Cardiac muscle cell (in vitro differentiated cells and primary cell): ENCODE measurements at regions not wholly inside any gene's neighbourhood (a gene's known extent, or its start where the extent isn't known, plus 50 kb on each side); places are given as distances from the start of the nearest gene placed in this dataset.
"Not testable (repeated sequence)": the region's sequence is repeated elsewhere in the genome, so short reads cannot be mapped to it uniquely, and the experiment has no call there.

ENCODE experiments used
- DNase-seq, 2 donors: peaks; one replicate each; pipeline versions ENCODE4 v3.0.0 to v3.0.0-alpha.2; 2010 to 2017; ENCODE audit warnings: low read depth in 1 of 2, low spot score in 1 of 2
- H3K27ac ChIP-seq: fragments of 200-600 bp; sonication (generic); 2 replicates; pipeline ENCODE4 v1.5.1; 2016
- H3K27me3 ChIP-seq: fragments of 200-600 bp; sonication (generic); 2 replicates; pipeline ENCODE4 v1.6.0; 2016; ENCODE audit warnings: control low read depth
- H3K36me3 ChIP-seq: fragments of 200-600 bp; sonication (generic); 2 replicates; pipeline ENCODE4 v1.5.1; 2016; ENCODE audit warnings: control low read depth
- H3K4me1 ChIP-seq: fragments of 200-600 bp; sonication (generic); 2 replicates; pipeline ENCODE4 v1.8.1; 2017; ENCODE audit warnings: low read depth, mild to moderate bottlenecking, mixed run types
- H3K4me3 ChIP-seq: fragments of 200-600 bp; sonication (generic); 2 replicates; pipeline ENCODE4 v1.5.1; 2016; ENCODE audit warnings: mild to moderate bottlenecking
- H3K9me3 ChIP-seq: fragments of 200-600 bp; sonication (generic); 2 replicates; pipeline ENCODE4 v1.5.1; 2017; ENCODE audit warnings: low read depth, mild to moderate bottlenecking, control low read depth
- CTCF ChIP-seq: IDR thresholded peaks from 2 replicates; pipeline ENCODE4 v1.5.1; 2012; ENCODE audit warnings: low read depth, mild to moderate bottlenecking, low read length

- DNase-seq, result no peak
- Histone ChIP-seq H3K9me3 (no peaks in the 10 kb centered on the region), H3K27me3 (no peaks in the 10 kb centered on the region), H3K27ac (no peak overlapping the region), H3K36me3 (no peaks in the 10 kb centered on the region), H3K4me1 (no peaks in the 10 kb centered on the region), H3K4me3 (no peak overlapping the region)
- no peak for TF ChIP-seq CTCF
Measured at GRCh38 chr10:117457932-117458331, 82.7 kb upstream of the PDZD8 start.

- DNase-seq, result no peak
- no peak overlapping the region for H3K27ac ChIP-seq
- H3K9me3 ChIP-seq, result no peaks in the 10 kb centered on the region
- H3K4me3 ChIP-seq, result no peak overlapping the region
- H3K36me3 ChIP-seq, result no peaks in the 10 kb centered on the region
- no peaks in the 10 kb centered on the region for H3K27me3 ChIP-seq
- H3K4me1 ChIP-seq, result no peaks in the 10 kb centered on the region
- no peak for TF ChIP-seq CTCF
Measured at GRCh38 chr10:117457071-117457810, 82.0 kb upstream of the PDZD8 start.

GRCh38 chr10:117455346-117455745 is 80.1 kb upstream of the PDZD8 start:
- DNase-seq, result no peak
- no peaks in the 10 kb centered on the region for H3K27me3 ChIP-seq
- no peaks in the 10 kb centered on the region for H3K36me3 ChIP-seq
- no peak overlapping the region for H3K4me3 ChIP-seq
- TF ChIP-seq CTCF, result no peak
- no peak overlapping the region for H3K27ac ChIP-seq
- H3K4me1 ChIP-seq, result no peaks in the 10 kb centered on the region
- H3K9me3 ChIP-seq, result no peaks in the 10 kb centered on the region

GRCh38 chr10:117454502-117454901 is 79.3 kb upstream of the PDZD8 start:
- Histone ChIP-seq H3K27ac (no peak overlapping the region), H3K9me3 (no peaks in the 10 kb centered on the region), H3K4me1 (no peaks in the 10 kb centered on the region), H3K4me3 (no peak overlapping the region), H3K27me3 (no peaks in the 10 kb centered on the region), H3K36me3 (no peaks in the 10 kb centered on the region)
- TF ChIP-seq CTCF, result no peak
- DNase-seq, result peak in 1 of 2 donors; percentile 76

- not testable (repeated sequence) for H3K4me3 ChIP-seq, H3K9me3 ChIP-seq, H3K4me1 ChIP-seq, H3K27me3 ChIP-seq, DNase-seq, H3K27ac ChIP-seq, H3K36me3 ChIP-seq
Measured at GRCh38 chr10:117453484-117453883, 78.2 kb upstream of the PDZD8 start.

- DNase-seq, result no peak
- no peak overlapping the region for H3K4me3 ChIP-seq
- no peak overlapping the region for H3K27ac ChIP-seq
- no peak for TF ChIP-seq CTCF
- peaks cover 3% of the 10 kb centered on the region for H3K4me1 ChIP-seq
- no peaks in the 10 kb centered on the region for H3K9me3 ChIP-seq
- H3K36me3 ChIP-seq, result no peaks in the 10 kb centered on the region
- no peaks in the 10 kb centered on the region for H3K27me3 ChIP-seq
Measured at GRCh38 chr10:117450940-117451339, 75.7 kb upstream of the PDZD8 start.
